Kasumi-1 (cell line): ENCODE measurements at regions not wholly inside any gene's neighbourhood (a gene's known extent, or its start where the extent isn't known, plus 50 kb on each side); places are given as distances from the start of the nearest gene placed in this dataset.

Experiments used
- DNase-seq, 2 experiments: peaks; one replicate each; lab custom pipeline; 2025; lab: John Stamatoyannopoulos, UW

DNA sequence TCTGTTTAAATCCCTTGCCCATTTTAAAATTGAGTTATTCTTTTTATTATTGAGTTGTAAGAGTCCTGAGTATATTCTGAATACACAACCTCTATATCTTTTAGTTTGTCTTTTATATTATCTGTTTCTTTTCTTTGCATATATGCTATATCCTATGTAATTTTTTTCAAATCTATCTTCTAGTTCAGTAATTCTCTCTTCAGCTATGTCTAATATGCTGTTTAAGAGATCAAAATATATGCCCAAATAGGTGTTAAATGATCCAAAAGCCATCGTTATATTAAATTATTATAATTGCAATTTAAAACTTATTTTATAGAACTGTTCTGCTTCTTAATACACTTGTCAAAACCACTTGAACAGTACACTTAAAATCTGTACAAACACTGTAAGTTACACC, 107.4 kb upstream of the TSPAN5 start:
- DNase-seq = no peak

DNA sequence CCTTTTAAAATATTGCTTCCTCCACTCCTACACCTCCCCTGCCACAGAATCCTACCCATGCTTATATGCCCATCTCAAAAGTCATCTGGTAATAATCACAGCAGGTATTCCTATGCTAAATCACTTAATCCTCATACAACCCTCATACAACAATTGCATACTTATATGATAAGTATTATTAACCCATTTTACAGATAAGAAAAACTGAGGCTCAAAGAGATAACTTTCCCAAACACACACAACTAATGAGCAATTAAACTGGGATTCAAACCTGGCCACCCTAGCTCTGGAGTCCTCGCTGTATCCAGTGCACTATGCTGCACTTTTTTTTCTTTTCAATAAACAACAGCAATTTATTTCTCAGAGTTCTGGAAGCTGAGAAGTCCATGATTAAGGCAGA, 99.8 kb upstream of the TSPAN5 start:
- DNase-seq = no peak

DNA sequence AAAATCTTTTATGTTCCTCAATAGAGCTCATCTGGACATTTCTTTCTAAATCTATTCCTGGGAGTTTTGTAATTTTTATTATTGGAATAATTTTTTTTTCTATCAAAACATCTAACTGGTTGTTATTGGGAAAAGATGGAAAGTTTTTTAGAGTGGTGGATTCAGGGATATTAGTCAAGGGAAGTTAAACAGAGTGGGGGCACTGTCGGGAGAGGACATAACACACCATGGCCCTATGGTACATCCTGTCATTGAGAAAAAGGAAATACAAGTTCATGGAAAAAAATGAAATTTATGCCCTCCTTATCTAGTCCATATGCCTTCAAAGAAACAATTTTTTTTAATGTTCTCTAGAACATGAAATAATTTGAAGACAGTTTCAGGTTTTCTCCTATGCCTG, 96.3 kb upstream of the TSPAN5 start:
- no peak for DNase-seq

DNA sequence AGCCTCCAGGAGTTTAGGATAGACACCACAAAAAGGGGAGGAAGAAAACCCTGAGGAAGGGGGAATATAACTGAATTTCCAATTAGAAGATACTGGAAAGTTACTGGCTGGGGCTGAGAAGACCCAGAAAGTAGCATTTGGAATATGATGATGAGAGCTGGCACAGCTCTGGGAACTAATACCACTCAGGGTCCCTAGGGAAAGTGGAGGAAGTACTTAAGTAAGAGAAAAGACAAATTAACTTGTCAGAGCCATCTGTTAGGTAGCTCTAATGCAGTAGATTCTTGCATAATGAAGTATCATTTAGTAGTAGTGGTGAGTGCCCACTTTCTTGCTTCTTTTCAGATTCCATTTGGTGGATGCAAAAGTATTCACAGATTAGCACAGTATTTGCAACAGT, 90.8 kb upstream of the TSPAN5 start:
- no peak for DNase-seq

DNA sequence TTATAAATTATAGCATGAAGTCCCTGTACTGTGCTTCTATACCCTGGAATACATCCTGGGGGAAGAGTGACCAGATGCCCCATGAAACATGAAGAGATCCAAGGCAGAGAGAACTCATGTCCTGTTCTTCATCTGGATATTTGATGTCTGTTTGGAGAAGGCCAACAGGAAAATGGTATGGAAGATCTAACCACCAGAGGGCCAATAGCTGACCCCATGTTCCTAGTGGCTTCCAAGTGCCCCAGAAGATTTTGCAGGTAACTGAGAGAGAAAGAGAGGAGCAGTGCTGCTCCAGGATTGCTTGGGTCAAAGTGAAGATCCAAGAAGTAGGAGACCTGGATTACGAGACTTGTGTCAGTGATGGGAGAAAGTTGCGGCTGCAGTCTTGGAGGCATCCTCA, 90.2 kb upstream of the TSPAN5 start:
- no peak for DNase-seq

DNA sequence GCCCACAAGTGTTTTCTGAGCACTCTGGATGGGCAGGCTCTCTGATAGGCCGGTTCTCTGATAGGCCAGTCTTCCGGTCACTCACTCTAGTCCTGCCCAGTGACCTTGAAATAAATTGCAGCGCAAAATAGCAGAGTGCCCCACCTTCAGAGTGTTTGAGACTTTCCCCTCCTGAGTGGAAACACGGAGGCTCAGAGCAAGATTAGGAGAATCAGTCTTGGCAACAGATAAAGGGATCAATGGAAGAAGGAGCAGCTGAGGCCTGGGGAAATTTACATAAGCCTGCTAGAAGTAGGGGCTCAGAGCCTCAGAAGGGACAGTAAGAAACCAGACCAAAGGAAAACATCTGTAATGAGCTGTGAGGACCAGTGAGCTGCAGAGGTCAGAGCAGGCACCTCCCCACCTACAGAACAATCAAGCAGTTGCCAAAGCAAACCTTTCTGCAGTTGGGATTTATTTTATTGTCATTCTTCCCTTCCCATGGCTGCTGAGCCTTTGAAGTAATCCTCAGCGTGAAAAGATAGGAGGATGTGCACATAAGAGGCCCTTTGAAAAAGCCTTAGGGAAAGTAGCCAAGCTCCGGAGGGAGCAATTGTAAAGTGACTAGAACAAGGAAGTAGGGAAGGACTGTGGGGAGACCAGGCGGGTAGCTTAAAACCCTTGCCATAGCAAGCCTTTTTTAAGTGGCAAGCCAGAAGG, 89.1 kb upstream of the TSPAN5 start:
- DNase-seq = no peak

DNA sequence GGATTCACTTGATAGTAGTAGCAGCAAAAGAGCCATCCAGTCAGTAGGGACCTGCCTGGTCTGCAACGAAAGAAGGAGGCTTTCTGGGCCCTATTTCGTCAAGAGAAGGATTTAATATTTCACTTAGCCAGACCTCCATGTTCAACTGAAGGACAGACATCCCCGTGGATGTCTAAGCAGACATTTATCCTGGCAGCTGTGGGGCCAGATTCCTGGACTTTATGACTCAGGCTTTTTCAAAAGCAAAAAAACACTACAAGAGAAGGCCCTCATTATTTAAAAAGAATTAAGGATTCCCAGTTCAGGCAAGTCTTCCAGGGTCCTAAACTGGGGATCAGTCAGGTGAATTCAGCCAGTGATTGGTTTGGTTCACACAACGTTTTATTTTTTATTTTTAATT, 88.5 kb upstream of the TSPAN5 start:
- DNase-seq = no peak

DNA sequence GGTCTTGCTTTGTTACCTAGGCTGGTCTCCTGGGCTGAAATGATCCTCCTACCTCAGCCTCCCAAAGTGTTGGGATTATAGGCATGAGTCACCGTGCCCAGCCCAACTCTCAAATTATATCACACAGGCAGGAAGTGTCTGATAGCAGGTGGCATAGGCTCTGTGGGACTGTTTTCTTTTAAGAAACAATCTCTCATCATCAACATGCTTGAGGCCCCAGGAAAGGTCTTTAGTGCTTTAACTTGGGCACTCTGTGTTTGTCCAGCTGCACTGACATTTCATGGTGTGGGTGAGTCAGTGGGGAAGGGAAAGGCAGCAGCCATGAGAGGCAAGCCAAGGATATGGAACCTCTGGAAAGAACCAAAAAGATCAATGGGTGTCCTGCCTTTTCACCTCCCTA, 88.1 kb upstream of the TSPAN5 start:
- no peak for DNase-seq

DNA sequence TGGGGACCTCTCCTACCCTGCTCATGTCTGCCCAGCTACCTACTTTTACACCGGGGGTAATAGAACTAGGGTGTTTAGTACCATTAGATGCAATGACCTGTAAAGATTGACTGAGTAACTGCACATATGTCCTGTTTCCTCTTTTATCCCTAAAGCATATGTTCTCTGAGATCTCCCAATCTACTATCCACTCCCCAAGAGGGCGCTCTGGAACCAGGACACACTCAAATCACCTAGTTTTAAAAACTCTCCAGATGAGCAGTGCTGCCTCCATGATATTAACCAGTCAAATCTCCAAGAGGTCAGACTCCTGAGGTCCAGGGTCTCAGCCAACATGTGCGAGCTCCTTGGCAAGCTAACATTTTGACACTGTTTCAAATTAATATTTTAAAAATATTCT, 87.0 kb upstream of the TSPAN5 start:
- DNase-seq = peak; percentile 42 to 57

DNA sequence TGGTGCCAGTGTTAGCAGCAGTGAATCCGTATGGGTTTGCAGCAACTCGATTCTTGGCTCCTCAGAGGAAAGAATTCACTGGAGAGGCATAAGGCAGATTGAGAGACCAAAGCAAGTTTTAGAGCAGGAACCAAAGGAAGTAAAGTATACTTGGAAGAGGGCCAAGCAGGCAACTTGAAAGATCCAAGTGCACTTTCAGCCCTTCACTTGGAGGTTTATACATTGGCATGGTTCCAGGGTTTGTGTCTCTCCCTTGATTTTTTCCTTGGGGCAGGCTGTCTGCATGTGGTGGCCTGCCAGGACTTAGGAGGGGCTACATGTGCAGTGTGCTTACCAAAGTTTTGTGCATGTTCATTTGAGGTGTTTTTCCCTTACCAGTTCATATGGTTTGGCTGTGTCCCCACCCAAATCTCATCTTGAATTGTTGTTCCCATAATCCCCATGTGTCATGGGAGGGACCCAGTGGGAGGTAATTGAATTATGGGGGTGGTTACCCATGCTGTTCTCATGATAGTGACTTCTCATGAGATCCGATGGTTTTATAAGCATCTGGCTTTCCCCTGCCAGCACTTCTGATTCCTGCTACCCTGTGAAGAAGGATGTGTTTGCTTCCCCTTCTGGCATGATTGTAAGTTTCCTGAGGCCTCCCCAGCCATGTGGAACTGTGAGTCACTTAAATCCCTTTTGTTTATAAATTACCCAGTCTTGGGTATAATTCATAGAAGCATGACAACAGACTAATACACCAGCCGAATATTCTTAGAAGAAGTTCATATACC, 86.2 kb upstream of the TSPAN5 start:
- no peak for DNase-seq

DNA sequence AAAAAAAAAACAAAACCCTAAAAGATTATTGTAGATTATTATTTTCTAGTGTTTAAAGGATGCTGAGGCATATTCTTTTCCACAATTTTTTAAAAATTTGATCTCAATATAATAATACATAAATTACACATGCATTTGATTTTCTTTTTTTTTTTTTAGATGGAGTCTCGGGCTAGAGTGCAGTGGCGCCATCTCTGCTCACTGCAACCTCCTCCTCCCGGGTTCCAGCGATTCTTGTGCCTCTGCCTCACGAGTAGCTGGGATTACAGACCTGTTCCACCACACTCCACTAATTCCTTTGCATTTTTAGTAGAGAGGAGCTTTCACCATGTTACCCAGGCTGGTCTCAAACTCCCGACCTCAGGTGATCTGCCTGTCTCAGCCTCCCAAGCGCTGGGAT, 83.5 kb upstream of the TSPAN5 start:
- DNase-seq = no peak

DNA sequence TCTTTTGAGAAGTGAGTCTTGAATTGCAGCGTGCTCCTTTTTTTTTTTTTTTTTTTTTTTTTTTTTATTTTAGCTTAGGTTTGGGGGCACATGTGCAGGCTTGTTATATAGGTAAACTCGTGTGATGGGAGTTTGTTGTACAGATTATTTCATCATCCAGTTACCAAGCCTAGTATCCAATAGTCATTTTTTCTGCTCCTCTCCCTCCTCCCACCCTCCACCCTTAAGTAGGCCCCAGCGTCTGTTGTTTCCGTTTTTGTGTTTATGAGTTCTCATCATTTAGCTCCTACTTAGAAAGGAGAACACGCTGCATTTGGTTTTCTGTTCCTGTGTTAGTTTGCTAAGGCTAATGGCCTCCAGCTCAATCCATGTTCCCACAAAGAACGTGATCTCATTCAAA, 81.3 kb upstream of the TSPAN5 start:
- DNase-seq = no peak

DNA sequence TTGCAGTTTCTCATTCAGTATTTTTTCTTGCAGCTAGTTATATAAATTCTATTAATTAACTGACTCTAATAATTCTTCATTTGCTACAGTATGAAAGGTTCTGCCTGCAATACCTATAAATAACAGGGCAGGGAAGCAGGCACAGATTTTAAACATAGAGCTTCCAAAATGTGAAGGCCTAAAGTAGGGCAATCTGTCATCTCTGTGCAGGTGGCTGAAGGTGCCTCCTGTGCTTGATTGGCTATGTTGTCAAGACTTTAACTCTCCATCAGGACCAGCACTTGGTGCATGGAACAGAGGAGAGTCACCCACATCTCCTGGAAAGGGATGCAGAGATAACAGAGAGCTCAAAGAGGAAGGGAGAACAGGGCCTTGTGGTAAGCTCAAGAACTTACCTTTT, 75.2 kb upstream of the TSPAN5 start:
- DNase-seq = no peak

DNA sequence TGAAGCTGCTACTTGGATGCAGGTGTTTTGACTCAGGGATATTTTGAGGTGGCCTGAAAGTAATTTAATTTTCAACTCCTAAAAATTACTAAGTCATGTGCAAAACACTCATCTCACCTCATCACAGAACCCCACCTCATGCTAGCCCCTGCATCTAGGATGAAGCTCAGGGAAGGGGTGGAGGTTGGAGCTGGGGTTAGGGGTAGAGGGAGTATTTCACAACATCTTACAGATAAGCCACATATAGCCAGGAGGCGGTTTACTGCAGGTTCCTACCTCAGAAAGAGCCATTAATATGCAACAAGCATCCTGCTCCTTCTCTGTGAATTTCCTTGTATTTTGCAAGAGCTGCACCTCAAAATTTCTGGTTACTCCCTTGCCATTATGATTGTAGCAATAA, 70.5 kb upstream of the TSPAN5 start:
- peak; percentile 15 to 38 for DNase-seq

DNA sequence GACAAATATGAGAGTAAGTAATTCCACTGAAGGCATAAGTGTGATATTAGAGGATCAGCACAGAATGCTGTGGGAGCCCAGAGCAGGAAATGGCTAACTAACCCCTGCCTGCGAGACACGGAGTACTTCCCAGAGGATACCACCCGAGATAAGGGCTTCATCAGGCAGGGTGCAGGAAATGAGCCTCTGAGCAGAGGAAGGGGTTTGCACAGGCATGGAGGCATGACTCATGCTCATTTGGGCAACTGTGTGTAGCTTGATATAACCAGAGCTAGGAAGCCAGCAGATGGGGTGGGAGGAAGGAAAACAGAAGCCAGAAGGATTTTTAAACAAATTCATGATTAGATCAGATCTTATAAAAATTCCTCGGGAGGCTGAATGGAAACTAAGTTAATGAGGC, 70.0 kb upstream of the TSPAN5 start:
- peak; percentile 92 to 94 for DNase-seq

DNA sequence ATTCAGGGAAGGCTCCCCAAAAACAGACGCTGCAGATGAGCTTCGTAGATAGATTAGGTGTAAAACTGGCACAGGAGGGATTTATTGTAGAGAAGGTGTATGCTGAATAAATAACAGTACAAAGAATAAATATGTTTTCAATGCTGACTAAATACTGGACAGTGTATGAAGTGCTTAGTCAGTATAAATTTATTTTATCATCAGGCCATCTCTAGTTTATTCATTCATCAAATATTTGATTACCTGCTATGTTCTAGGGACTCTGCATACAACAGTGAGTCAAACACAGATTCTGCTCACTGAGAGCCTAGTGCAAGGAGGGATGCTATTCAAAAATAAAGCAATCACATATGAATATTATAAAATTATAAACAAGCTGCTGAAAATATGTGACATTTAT, 63.6 kb upstream of the TSPAN5 start:
- DNase-seq = no peak

DNA sequence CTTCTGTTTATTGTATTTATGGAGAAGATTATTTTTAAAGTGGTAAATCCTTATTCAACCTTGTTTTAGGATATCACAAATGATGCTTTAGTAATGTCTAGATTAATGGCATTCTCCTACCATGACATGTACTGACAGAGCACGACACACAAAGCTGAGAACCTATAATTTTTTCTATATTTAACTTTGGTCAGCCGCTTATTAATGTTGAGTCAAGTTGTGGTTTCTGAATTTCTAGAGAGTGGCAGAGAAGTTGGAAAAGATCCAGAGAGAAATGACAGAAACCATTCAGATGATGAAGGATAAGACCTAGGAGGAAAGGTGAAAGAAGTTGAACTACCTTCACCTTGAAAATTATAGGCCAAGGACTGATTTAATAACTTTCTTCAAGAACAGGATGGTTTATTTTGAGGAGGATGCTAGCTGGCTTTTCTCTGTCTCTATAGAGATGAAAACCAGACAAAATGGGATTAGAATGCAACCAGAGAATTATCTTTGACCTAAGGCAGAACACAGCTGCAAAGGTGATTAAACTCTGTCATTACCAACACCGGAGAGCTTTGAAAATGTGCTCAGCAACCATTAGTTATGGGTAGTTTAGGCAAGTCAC, 62.6 kb upstream of the TSPAN5 start:
- peak; percentile 46 for DNase-seq

DNA sequence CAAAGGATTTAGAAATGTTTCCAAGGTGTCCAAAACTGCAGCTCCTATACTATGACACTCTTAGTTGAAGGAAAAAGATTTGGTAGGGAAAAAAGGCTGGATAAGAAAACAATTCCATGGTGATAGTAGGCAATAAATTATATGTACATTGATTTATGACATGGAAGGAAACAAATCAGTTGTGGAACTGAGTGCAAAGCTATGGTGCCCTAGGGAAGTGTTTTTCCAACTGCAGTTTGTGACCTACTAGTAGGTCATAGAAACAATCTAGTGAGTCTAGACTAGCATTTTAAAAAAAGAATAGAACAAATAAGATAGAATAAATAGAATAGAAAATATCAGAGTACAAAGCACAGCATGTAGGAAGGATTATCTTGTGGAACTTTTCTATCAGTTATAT, 58.4 kb upstream of the TSPAN5 start:
- no peak for DNase-seq

DNA sequence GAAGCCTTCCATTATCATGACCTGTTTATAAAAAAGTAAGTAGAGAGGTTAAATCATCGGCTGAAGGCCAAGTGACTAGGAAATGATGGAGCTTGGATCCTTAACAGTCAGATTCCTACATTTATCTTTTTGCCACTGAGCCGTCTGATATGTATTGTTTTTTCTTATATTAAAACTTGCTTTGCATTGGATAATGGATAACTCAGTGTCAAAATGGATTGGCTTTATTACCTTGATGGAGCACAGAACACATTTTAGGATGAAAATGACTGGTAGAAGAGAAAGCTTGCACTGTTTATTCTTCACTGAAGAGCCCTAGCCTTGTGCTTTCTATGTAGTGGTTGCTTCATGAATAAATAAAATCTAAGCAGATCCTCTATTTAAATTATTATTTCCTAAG, 54.2 kb upstream of the TSPAN5 start:
- DNase-seq = no peak

DNA sequence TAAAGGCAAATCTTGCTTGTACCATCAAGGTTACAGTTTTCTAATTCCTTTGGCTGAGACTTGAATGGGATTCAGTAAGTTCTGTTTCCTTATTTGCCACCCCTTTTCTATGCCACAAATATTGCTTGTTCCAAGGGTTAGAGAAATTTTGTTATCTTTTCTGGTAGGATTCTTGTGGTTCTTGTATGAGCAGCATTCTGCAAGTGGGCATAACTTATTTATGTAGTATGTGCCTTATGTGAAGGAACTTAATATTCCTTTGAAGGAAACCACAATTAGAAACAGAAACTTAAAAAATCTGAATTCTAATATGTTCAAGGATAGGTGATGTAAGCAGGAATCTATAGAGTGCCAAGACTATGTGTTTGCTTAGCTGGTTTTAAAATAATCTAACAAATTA, 53.1 kb upstream of the TSPAN5 start:
- no peak for DNase-seq

DNA sequence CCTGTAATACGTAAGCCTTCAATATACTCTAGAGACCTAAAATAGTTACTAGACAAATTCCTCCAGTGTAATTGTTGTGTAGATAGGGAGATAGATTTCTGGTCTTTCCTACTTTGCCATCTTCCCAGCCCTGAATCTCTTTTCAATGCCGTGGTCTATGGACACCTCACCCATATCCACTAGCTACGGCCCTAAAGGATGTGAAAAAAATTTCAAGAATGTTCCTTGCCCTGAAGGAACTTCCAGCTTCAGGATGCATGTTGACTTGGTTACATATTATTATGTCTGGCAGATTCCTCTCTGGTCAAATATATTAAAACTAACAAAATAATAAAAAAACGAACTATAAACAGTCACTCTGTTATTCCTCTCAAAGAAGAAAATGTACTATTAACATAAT, 52.4 kb upstream of the TSPAN5 start:
- no peak for DNase-seq
